ENCODE measurements at regions not wholly inside any gene's neighbourhood (a gene's known extent, or its start where the extent isn't known, plus 50 kb on each side); places are given as distances from the start of the nearest gene placed in this dataset.
"Not testable (repeated sequence)": the region's sequence is repeated elsewhere in the genome, so short reads cannot be mapped to it uniquely, and the experiment has no call there.

GRCh38 chr5:30469691-30470090 lies 723.8 kb upstream of the CDH6 start:
- DNase-seq (no peak), ATAC-seq (no peak)
- ChIA-PET CTCF (no interaction called here), POLR2A (no interaction called here)
- Mint-ChIP-seq H3K9me3 (peaks cover 18% of the 10 kb centered on the region), H3K4me1 (ENCODE audit: low read depth) (no peaks in the 10 kb centered on the region), H3K27me3 (no peaks in the 10 kb centered on the region), H3K27ac (no peak overlapping the region), H3K36me3 (ENCODE audit: low read depth) (no peaks in the 10 kb centered on the region), H3K4me3 (no peak overlapping the region)
- TF ChIP-seq CTCF (IDR thresholded peaks at IDR 0.05): no peak
- intact Hi-C loops (cut with micrococcal nuclease): no loop called here

- ChIA-PET POLR2A (no interaction called here), CTCF (no interaction called here)
- no peaks in the 10 kb centered on the region for H3K27me3 Mint-ChIP-seq
- intact Hi-C loops (cut with micrococcal nuclease): no loop called here
- no peak for TF ChIP-seq CTCF (IDR thresholded peaks at IDR 0.05)
- no peak for DNase-seq
- no peak for ATAC-seq
- peaks cover 9% of the 10 kb centered on the region for H3K9me3 Mint-ChIP-seq
- no peak overlapping the region for H3K4me3 Mint-ChIP-seq
- H3K4me1 Mint-ChIP-seq (ENCODE audit: low read depth): no peaks in the 10 kb centered on the region
- H3K36me3 Mint-ChIP-seq (ENCODE audit: low read depth): no peaks in the 10 kb centered on the region
- no peak overlapping the region for H3K27ac Mint-ChIP-seq
Observed at GRCh38 chr5:30458681-30459080, 734.8 kb upstream of the CDH6 start.

DNA sequence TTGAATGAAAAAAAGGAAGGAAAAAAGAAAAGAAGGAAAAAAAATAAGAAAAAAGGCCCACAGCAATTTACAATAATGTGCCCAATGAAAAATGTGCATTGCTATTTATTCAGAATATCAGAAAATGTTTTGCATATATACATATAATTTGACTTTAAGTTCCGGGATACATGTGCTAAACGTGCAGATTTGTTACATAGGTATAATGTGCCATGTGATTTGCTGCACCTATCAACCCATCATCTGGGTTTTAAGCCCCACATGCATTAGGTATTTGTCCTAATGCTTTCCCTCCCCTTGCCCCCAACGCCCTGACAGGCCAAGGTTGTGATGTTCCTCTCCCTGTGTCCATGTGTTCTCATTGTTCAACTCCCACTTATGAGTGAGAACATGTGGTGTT lies 738.0 kb upstream of the CDH6 start:
- POLR2A ChIA-PET; intact Hi-C loops (cut with micrococcal nuclease): not testable (repeated sequence)

DNA sequence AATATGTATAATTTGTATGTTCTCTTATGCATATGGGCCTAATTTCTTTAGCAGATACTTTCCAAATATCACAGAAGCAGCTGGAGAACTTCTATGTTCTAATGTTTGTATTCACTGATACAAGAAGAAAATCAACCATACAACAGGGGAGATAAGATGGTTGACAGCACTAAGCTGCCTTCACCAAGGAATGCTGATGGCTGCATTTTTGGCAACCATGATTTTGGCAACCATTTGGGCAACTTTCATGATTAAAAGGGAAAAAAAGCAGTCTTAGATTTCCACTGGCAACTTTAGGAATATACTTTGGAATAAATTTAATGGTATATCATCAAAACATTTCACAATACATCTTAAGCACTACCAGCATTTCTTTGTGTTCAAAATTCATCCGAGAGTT lies 740.3 kb upstream of the CDH6 start:
- CTCF ChIA-PET: no interaction called here
- H3K36me3 Mint-ChIP-seq (ENCODE audit: low read depth): no peaks in the 10 kb centered on the region
- ATAC-seq (no peak), DNase-seq (no peak)
- TF ChIP-seq CTCF (IDR thresholded peaks at IDR 0.05): no peak
- H3K4me3 Mint-ChIP-seq: no peak overlapping the region
- POLR2A ChIA-PET: no interaction called here
- H3K4me1 Mint-ChIP-seq (ENCODE audit: low read depth): no peaks in the 10 kb centered on the region
- intact Hi-C loops (cut with micrococcal nuclease): no loop called here
- H3K27me3 Mint-ChIP-seq: no peaks in the 10 kb centered on the region
- H3K27ac Mint-ChIP-seq: no peak overlapping the region
- peaks cover 8% of the 10 kb centered on the region for H3K9me3 Mint-ChIP-seq

More for the DNA sequence above, 738.0 kb upstream of the CDH6 start:
- H3K27ac Mint-ChIP-seq; DNase-seq; H3K36me3 Mint-ChIP-seq (ENCODE audit: low read depth); H3K27me3 Mint-ChIP-seq; H3K4me3 Mint-ChIP-seq; CTCF ChIA-PET; H3K4me1 Mint-ChIP-seq (ENCODE audit: low read depth); H3K9me3 Mint-ChIP-seq; ATAC-seq: not testable (repeated sequence)

DNA sequence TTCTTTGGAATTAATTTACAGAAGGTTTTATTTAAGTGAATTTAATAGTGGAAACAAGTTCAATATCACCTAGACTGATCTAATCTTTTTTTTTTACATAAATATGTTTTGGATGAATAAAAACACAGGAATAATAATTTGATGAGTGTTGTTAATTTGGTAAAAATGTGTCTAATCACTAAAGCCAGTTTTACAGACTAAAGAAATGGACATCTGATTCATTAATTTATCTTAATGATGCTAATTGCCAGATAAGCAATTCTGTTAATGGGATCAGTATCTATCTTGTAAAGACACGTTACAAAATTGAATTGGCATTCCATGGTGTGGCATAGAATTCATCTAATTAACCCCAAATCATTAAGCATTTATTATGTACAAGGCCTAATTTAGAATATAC lies 743.3 kb upstream of the CDH6 start:
- no peaks in the 10 kb centered on the region for H3K27me3 Mint-ChIP-seq
- no peak overlapping the region for H3K27ac Mint-ChIP-seq
- ATAC-seq (no peak), DNase-seq (no peak)
- POLR2A ChIA-PET: no interaction called here
- CTCF ChIA-PET: no interaction called here
- TF ChIP-seq CTCF (IDR thresholded peaks at IDR 0.05): no peak
- intact Hi-C loops (cut with micrococcal nuclease): no loop called here
- no peaks in the 10 kb centered on the region for H3K36me3 Mint-ChIP-seq (ENCODE audit: low read depth)
- H3K4me1 Mint-ChIP-seq (ENCODE audit: low read depth): no peaks in the 10 kb centered on the region
- no peak overlapping the region for H3K4me3 Mint-ChIP-seq
- H3K9me3 Mint-ChIP-seq: peaks cover 15% of the 10 kb centered on the region

DNA sequence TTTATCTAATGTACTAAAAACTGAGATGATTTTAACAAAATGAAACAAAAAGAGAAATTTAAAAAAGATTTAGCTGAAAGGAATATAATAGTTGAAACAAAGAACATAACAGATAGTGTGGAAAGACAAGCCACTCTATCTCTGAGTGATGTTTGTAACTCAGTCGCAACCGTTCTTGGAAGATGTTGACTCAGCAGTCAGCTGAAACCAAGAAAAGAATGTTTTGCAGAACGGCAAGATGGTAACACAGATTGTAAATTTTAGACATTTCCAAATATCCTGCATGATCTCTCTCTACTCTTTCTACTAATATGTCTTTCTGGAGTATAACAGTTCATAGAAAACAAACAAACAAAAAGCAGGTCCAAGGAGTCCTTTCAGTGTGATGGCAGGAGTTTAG lies 746.1 kb upstream of the CDH6 start:
- no peaks in the 10 kb centered on the region for H3K36me3 Mint-ChIP-seq (ENCODE audit: low read depth)
- ATAC-seq (no peak), DNase-seq (no peak)
- H3K27me3 Mint-ChIP-seq: no peaks in the 10 kb centered on the region
- no peaks in the 10 kb centered on the region for H3K4me1 Mint-ChIP-seq (ENCODE audit: low read depth)
- peaks cover 12% of the 10 kb centered on the region for H3K9me3 Mint-ChIP-seq
- ChIA-PET CTCF (no interaction called here), POLR2A (no interaction called here)
- intact Hi-C loops (cut with micrococcal nuclease): no loop called here
- H3K4me3 Mint-ChIP-seq: no peak overlapping the region
- no peak overlapping the region for H3K27ac Mint-ChIP-seq
- no peak for TF ChIP-seq CTCF (IDR thresholded peaks at IDR 0.05)
